ENCODE measurements at regions not wholly inside any gene's neighbourhood (a gene's known extent, or its start where the extent isn't known, plus 50 kb on each side); places are given as distances from the start of the nearest gene placed in this dataset.

DNA sequence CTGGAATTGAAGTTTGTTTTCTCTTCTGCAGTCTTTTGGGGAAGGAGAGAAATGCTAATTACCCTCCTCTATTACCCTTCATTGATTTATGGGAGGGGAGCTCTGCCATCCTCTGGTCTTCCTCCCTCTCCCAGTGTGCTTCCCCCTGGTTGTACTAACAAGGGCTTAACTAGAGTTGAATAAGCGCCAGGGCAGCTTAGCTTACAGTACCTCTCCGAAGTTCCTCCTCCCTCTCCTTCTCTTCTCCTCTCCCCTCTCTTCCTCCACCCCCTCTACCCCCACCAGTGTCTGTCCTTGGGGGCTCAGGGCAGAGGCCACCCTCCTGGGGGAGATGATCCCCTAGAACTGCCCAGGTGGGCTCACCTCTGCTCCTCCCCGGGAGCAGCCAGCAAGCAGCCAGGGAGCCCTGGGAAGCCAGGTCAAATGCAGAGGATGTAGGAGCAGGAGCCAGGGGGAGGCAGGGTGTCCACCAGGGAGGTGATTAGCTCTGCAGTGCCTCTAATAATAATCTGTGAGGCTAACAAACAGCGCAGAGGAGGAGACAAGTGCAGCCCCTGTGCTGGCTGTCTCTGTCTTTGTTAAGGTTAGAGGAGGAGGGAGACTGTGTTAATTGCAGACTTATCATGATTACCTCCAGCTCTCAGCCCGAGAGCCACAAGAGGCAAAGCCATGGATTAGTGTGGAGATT lies 191.6 kb upstream of the CADM1 start:
- H3K4me1 ChIP-seq: no peaks in the 10 kb centered on the region
- no peak overlapping the region for H3K4me2 ChIP-seq
- ATAC-seq: no peak
- ChIA-PET CTCF (no interaction called here), POLR2A (no interaction called here)
- H3K9me3 ChIP-seq: no peaks in the 10 kb centered on the region
- no peak overlapping the region for H3K4me3 ChIP-seq
- DNase-seq (ENCODE audit: low read depth in 1 of 2, low spot score in 1 of 2): no peak
- 33% methylated on average over 3 of the region's 5 CpGs for WGBS (ENCODE audit: missing lambda C conversion rate)
- no peak for FAIRE-seq
- TF ChIP-seq, protein P1, sequence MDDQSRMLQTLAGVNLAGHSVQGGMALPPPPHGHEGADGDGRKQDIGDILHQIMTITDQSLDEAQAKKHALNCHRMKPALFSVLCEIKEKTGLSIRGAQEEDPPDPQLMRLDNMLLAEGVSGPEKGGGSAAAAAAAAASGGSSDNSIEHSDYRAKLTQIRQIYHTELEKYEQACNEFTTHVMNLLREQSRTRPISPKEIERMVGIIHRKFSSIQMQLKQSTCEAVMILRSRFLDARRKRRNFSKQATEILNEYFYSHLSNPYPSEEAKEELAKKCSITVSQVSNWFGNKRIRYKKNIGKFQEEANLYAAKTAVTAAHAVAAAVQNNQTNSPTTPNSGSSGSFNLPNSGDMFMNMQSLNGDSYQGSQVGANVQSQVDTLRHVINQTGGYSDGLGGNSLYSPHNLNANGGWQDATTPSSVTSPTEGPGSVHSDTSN (IDR thresholded peaks at IDR 0.05): no peak
- no peak overlapping the region for H3K27ac ChIP-seq

DNA sequence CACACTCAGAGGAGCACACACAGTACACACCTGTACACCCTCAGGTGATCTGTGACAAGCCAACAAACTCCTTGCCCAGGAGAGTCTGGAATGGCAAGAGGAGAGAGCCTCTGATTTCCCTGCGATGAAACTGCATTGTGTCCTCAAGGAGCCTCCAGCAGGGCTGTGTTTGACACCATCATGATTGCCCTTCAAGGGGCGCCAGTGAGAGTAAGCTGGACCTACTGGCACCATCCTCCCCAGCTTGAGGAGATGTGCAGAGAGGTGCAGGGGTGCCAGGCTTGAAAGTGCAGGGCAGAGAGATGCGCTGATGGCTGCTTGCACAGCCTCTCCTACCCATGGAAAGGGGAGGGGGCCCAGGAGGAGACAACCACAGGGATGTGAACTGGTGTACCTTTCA lies 188.8 kb upstream of the CADM1 start:
- H3K9me3 ChIP-seq: no peaks in the 10 kb centered on the region
- no peaks in the 10 kb centered on the region for H3K4me1 ChIP-seq
- CTCF ChIA-PET: no interaction called here
- ATAC-seq (no peak), DNase-seq (ENCODE audit: low read depth in 1 of 2, low spot score in 1 of 2) (no peak), FAIRE-seq (no peak)
- H3K4me3 ChIP-seq: no peak overlapping the region
- WGBS (ENCODE audit: missing lambda C conversion rate): 0% methylated on average over 3 of the region's 3 CpGs
- POLR2A ChIA-PET: no interaction called here
- no peak overlapping the region for H3K4me2 ChIP-seq
- H3K27ac ChIP-seq: no peak overlapping the region
- TF ChIP-seq RARB (CRISPR knock-in tag; IDR thresholded peaks at IDR 0.05) (no peak), KDM5A (IDR thresholded peaks at IDR 0.05) (no peak), GATA3 (IDR thresholded peaks at IDR 0.05; ENCODE audit: borderline replicate concordance) (no peak), HEYL (CRISPR knock-in tag; IDR thresholded peaks at IDR 0.05) (no peak), EHF (CRISPR knock-in tag; IDR thresholded peaks at IDR 0.05) (no peak), RNF2 (IDR thresholded peaks at IDR 0.05; ENCODE audit: borderline replicate concordance, low read depth) (no peak), POLR2A (IDR thresholded peaks at IDR 0.05; ENCODE audit: low read length) (no peak), CTCF (IDR thresholded peaks at IDR 0.05) (no peak), USF2 (IDR thresholded peaks at IDR 0.05) (no peak), ZNF302 (CRISPR knock-in tag; IDR thresholded peaks at IDR 0.05) (no peak), CHD4 (IDR thresholded peaks at IDR 0.05; ENCODE audit: borderline replicate concordance) (no peak)
- TF ChIP-seq, protein P2, sequence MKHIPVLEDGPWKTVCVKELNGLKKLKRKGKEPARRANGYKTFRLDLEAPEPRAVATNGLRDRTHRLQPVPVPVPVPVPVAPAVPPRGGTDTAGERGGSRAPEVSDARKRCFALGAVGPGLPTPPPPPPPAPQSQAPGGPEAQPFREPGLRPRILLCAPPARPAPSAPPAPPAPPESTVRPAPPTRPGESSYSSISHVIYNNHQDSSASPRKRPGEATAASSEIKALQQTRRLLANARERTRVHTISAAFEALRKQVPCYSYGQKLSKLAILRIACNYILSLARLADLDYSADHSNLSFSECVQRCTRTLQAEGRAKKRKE (CRISPR knock-in tag; IDR thresholded peaks at IDR 0.05; ENCODE audit: low read depth): no peak
- TF ChIP-seq, protein P3, sequence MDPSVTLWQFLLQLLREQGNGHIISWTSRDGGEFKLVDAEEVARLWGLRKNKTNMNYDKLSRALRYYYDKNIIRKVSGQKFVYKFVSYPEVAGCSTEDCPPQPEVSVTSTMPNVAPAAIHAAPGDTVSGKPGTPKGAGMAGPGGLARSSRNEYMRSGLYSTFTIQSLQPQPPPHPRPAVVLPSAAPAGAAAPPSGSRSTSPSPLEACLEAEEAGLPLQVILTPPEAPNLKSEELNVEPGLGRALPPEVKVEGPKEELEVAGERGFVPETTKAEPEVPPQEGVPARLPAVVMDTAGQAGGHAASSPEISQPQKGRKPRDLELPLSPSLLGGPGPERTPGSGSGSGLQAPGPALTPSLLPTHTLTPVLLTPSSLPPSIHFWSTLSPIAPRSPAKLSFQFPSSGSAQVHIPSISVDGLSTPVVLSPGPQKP (IDR thresholded peaks at IDR 0.05; ENCODE audit: low read depth, low read length): no peak

GRCh38 chr11:115691030-115691429 lies 186.8 kb upstream of the CADM1 start:
- H3K4me1 ChIP-seq: no peaks in the 10 kb centered on the region
- DNase-seq (ENCODE audit: low read depth in 1 of 2, low spot score in 1 of 2): no peak
- POLR2A ChIA-PET: no interaction called here
- H3K4me3 ChIP-seq: no peak overlapping the region
- no peak overlapping the region for H3K27ac ChIP-seq
- no peak overlapping the region for H3K4me2 ChIP-seq
- CTCF ChIA-PET: interaction anchor here (1.5 to 2.2 kb wide), 2 partner anchors 12 to 366 kb away, joined by 4 to 7 read pairs; no protein-coding TSS in a partner anchor
- H3K9me3 ChIP-seq: no peaks in the 10 kb centered on the region
- FAIRE-seq: no peak
- no peak for ATAC-seq
- WGBS (ENCODE audit: missing lambda C conversion rate): 7% methylated on average over 3 of the region's 3 CpGs
- no peak for TF ChIP-seq POLR2A (IDR thresholded peaks at IDR 0.05; ENCODE audit: low read length)
- no peak for TF ChIP-seq REST (IDR thresholded peaks at IDR 0.05)
- TF ChIP-seq RAD21 (conservative IDR thresholded peaks at IDR 0.05 in 1 of 2, IDR thresholded peaks at IDR 0.05 in 1 of 2): no peak
- TF ChIP-seq EHF (CRISPR knock-in tag; IDR thresholded peaks at IDR 0.05): no peak
- no peak for TF ChIP-seq USF2 (IDR thresholded peaks at IDR 0.05)
- no peak for TF ChIP-seq RARB (CRISPR knock-in tag; IDR thresholded peaks at IDR 0.05)
